H54 (cell line): ENCODE measurements at regions not wholly inside any gene's neighbourhood (a gene's known extent, or its start where the extent isn't known, plus 50 kb on each side); places are given as distances from the start of the nearest gene placed in this dataset.

Experiments
- DNase-seq: peaks from one replicate; pipeline ENCODE4 v3.0.0; 2011; ENCODE audit warnings: low spot score, mixed read lengths; ENCODE audit not compliant: insufficient read length
- FAIRE-seq: peaks from 3 replicates; lab custom pipeline; 2011; peaks lifted over from hg19 to GRCh38; lab: Jason Lieb, UNC
- POLR2A ChIP-seq: IDR thresholded peaks from 2 replicates; pipeline ENCODE4 v1.6.1; 2011; ENCODE audit warnings: low read depth, mild to moderate bottlenecking, low read length

DNA sequence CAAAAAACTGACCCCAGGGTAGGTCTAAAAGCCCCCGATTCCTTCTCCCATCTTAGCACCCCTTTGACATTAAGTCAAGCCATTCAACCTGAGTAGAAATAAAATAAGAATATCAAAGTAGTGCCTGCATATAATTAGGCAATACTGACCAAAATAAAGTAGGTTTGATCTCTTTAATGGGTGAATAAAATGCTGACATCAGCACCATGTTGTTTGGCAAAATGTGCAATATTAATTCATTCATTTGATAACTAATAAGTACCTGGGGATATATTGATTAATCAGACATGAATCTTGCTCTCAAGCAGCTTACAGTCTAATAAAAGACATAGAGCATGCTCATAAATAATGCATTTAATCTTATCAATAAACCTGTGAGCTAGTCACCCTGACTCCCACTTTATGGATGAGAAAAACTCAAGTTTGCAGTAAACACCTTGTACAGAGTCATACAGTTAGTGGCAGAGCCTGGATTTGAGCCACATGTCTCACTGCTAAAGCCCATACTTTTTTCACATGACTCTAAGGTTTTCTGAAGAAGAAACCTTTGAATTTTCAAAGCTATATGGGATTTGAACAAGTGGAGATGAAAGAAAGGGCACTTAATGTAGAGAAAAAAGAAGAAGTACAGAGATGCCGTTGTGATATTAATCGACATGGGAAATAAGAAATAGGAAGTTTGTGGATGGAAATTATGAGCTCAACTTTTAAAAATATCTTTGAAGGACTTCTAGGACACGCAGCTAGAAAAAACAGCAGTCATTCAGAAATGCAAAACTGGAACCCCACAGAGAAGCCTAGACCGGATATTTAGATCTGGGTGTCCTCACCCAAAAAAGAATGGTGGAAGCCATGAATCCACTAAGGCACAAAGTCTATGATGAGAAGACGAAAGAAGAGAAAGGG is 183.9 kb downstream of the TOMM20 start:
- no peak for TF ChIP-seq POLR2A
- DNase-seq (no peak), FAIRE-seq (no peak)

DNA sequence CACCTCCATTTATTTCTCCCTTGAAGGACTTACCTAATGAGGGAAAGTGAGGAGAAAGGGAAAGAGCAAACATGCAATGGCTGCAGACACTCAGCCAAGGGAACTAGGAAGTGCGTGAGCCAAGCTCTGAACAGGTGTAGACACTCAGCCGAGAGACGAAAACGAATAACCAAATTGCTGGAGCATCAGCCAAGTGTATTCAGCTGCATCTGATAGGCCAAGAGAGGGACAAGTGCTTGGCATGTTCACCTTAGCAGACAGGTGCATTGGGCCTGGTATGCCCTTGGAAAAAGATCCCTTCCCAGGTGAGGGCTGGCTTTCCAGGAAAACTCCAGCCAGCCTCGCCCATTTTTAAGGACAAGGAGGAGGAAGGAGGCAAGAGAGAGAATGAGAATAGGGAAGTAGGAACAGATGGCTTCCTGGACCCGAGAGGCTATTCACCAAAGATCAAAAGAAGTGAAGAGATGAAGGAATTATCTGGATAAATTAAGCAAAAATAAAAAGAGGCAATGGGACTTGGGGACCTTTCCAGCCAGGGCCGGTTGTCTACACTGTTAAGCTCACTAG is 184.7 kb downstream of the TOMM20 start:
- DNase-seq (no peak), FAIRE-seq (no peak)

GRCh38 chr1:234942879-234943506 is 185.6 kb downstream of the TOMM20 start:
- FAIRE-seq (no peak), DNase-seq (no peak)
- no peak for TF ChIP-seq POLR2A

More for the DNA sequence above, 184.7 kb downstream of the TOMM20 start:
- TF ChIP-seq POLR2A: no peak

GRCh38 chr1:234942012-234942332 is 186.7 kb downstream of the TOMM20 start:
- FAIRE-seq (no peak), DNase-seq (no peak)
- no peak for TF ChIP-seq POLR2A

DNA sequence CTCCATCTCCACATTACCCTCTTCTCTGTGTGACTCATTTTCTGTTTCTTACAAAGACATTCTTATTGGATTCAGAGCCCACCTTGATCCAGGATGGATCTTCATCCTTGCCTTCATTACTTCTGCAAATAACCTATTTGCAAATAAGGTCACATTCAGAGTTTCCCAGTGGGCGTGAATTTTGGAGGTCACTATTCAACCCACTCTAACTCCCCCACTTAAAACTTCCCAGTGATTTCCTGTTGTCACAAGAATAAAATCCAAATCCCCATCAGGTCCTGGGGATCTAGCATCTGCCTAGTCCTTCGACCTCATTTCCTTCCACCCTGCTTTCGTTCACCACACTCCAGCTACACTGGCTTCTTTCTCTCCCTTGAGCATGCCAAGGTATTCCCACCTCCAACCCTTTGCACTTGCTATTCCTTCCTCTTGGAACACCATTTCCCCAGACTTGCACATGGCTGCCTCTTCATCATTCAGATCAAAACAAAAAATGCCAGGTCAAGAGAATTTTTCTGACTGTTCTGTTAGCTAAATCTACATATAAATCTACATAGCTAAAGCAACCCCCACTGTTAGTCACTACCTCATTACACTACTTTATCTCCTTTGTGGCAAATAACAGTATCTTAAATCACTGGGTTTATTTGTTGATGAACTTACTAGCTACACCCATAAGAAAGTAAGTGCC is 187.2 kb downstream of the TOMM20 start:
- no peak for DNase-seq
- no peak for FAIRE-seq
- TF ChIP-seq POLR2A: no peak

- FAIRE-seq (no peak), DNase-seq (no peak)
- no peak for TF ChIP-seq POLR2A
Observed at GRCh38 chr1:234940841-234941240, 187.8 kb downstream of the TOMM20 start.

DNA sequence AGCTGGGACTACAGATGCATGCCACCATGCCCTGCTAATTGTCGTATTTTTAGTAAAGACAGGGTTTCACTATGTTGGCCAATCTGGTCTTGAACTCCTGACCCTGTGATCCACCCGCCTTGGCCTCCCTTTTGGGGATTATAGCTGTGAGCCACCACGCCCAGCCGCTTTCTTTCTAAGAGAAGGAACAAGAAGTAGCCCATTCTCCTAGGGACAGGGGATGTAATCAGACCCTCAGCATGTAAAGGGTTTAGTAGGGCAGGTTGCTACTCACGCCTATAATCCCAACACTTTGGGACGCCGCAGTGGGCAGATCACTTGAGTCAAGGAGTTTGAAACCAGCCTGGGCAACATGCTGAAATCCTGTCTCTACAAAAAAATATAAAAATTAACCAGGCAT is 189.7 kb downstream of the TOMM20 start:
- no peak for TF ChIP-seq POLR2A
- FAIRE-seq (no peak), DNase-seq (no peak)

DNA sequence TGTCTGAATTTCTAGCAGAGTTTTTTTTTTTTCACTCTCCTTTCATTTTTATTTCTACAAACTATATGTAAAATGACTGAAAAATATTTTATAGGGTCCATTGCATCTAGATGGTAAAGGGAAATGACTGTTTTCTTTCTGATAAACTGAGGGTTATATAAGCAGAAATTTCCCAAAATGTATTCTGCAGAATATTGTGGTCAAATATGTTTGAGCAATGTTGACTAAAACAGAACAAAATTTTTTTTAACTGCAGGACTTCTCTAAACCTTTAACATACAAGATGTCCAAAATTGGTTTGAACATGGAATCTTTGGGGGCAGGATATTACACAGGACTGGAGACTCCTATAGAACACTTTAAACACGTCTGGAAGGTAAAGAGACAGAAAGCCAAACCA is 190.5 kb downstream of the TOMM20 start:
- no peak for TF ChIP-seq POLR2A
- no peak for DNase-seq
- FAIRE-seq: no peak

DNA sequence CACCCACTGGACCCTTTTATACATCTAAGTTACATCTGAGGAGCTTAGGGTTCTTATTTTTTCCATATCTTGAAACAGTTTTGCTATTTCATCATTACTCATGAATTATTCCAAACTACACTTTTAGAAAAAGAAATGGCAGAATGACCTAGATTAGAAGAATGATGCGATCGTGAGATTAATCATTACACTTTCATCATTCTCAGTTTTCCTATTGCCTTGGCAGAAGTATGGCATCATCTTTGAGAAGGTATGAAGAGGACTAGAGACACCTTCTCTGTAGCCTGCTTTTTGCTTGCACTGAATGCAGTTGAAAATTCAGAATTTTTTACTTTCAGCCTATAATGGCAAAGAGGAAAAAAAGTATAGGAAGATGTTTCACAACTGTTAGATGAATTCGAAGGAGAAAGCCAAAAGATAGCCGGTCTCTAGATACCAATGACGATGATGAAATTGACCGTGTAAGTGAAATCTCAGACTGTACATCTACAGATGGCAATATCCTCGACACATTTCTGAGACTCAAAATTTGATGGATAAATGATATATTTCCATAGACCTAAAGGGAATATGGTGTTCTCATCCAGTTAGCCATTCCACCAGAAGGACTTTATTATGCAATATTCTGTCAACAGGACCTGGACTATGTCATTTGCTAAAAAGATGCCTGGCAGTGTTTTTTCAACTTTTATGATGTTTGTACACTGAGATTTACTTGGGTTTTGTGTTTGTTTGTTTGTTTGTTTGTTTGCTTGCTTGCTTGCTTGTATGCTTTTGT is 191.8 kb downstream of the TOMM20 start:
- DNase-seq (no peak), FAIRE-seq (no peak)
- no peak for TF ChIP-seq POLR2A

DNA sequence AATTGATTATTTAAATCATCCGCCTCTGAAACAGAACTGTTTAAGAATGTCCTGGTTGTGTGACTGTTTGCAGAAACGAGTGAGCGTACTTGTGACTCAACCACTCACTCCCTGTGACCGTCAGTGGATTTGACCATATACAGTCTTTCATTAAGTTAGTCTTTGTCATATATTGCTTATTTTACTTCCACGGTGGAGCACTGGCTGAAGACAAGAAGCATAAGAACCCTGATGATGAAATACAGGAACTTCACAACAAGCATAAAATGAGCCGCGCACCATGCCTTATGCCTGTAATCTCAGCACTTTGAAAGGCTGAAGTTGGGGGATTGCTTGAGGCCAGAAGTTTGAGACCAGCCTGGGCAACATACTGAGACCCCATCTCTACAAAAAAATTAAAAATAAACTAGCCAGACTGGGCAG is 194.0 kb downstream of the TOMM20 start:
- no peak for TF ChIP-seq POLR2A
- DNase-seq: no peak
- no peak for FAIRE-seq

DNA sequence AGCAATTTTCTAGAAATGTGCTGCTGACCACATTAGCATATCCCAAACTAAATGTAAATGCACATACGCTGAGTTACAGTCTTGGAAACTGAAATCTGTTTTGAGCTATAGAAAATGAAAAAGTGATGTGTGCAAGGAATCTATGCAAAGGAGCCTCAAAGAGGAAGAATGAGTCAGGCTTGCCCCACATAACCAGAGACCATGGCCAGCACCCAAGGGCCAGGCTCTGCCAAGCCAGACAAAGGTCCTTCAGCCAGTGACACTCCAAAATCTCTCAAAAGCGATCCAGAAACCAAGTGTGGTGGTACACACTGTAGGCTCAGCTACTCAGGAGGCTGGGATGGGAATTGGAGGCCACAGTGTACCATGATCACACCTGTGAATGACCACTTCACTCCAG is 195.2 kb downstream of the TOMM20 start:
- DNase-seq (peak; percentile 39), FAIRE-seq (no peak)
- no peak for TF ChIP-seq POLR2A

DNA sequence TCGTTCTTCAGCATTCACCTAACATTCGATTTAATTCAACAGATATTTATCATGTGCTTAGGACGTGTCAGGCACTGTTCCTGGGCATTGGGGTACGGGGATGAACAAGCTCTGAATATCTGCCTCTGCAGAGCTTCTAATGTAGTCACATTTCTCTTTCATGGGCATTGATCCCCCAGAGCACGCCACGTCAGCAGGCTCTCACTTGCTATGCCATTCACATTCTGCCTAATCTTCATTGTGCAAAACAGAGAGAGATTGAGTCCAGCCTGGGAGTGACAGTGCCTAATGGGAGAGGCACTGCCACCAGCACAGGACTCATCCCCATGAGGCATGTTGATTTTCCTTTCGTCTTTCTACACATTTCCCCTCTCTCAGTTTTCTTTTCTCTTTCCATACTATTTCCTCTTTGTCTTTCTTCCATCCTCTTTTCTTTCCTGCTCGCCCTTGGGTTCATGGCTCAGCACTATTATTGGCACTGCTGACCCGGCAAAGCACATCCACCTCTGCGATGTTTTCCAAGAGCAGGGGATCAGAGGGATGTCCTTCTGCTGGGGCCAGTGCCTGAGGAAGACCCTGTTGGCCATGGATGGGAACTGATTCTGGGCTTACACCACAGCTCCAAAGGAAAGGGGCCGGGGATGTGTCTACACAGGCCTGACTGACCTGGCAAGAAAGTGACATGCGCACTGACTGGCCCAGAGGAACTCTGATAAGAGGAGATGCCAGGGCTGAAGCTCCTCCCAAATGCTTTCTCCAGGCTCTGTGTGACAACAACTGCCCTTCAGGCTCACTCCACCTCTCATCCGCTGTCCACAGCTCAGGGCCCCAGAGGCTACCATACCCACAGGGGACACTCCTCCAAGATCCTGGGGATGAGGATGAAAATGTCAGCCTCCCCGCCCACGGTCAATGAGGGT is 195.9 kb downstream of the TOMM20 start:
- no peak for TF ChIP-seq POLR2A
- FAIRE-seq (no peak), DNase-seq (no peak)
